ENCODE measurements at regions not wholly inside any gene's neighbourhood (a gene's known extent, or its start where the extent isn't known, plus 50 kb on each side); places are given as distances from the start of the nearest gene placed in this dataset.

- no peaks in the 10 kb centered on the region for H3K27me3 ChIP-seq (ENCODE audit: insufficient read depth, low read length)
- H3K79me1 ChIP-seq (ENCODE audit: low read length): no peaks in the 10 kb centered on the region
- H2BK5ac ChIP-seq (ENCODE audit: low read depth, low read length, poor library complexity): no peak overlapping the region
Measured at GRCh38 chr10:83195021-83195420, 944.3 kb upstream of the GHITM start.

GRCh38 chr10:83199374-83199773, 939.9 kb upstream of the GHITM start:
- no CpG with 5 or more reads among the region's 1 CpG for WGBS (ENCODE audit: extremely low coverage, insufficient coverage, insufficient read length)
- Histone ChIP-seq H2BK120ac (ENCODE audit: insufficient read depth, low read length, poor library complexity) (no peak overlapping the region), H4K8ac (ENCODE audit: low read depth, low read length) (no peak overlapping the region), H3K4me3 (ENCODE audit: low read depth, low read length) (no peak overlapping the region), H3K9me3 (ENCODE audit: insufficient read depth, low read depth, low read length) (no peaks in the 10 kb centered on the region), H3K4me2 (ENCODE audit: low read length) (no peak overlapping the region), H3K14ac (ENCODE audit: low read length) (no peak overlapping the region), H2AFZ (ENCODE audit: insufficient read depth, low read length, poor library complexity) (no peak overlapping the region), H3K36me3 (ENCODE audit: control insufficient read depth in 1 of 2, insufficient read depth in 2 of 2, low read length in 2 of 2) (no peaks in the 10 kb centered on the region), H2AK5ac (ENCODE audit: low read length) (no peak overlapping the region), H3K23ac (ENCODE audit: low read length) (no peak overlapping the region), H3K9ac (ENCODE audit: low read length) (no peak overlapping the region), H3K27ac (ENCODE audit: low read depth, low read length) (no peak overlapping the region), H4K91ac (ENCODE audit: low read depth, low read length) (no peak overlapping the region), H3K4me1 (ENCODE audit: control insufficient read depth in 1 of 2, insufficient read depth in 2 of 2, low read length in 2 of 2) (no peaks in the 10 kb centered on the region), H3K79me2 (ENCODE audit: control insufficient read depth, insufficient read depth, low read length, poor library complexity) (no peaks in the 10 kb centered on the region), H3K79me1 (ENCODE audit: low read length) (no peaks in the 10 kb centered on the region), H2BK5ac (ENCODE audit: low read depth, low read length, poor library complexity) (no peak overlapping the region), H3K18ac (ENCODE audit: low read length) (no peak overlapping the region), H3K4ac (ENCODE audit: low read depth, low read length) (no peak overlapping the region), H2BK12ac (ENCODE audit: low read length) (no peak overlapping the region), H4K12ac (ENCODE audit: low read depth, low read length) (no peak overlapping the region), H3K27me3 (ENCODE audit: insufficient read depth, low read length) (no peaks in the 10 kb centered on the region)
- no peak for DNase-seq

More at GRCh38 chr10:83195021-83195420, 944.3 kb upstream of the GHITM start:
- Histone ChIP-seq H2BK120ac (ENCODE audit: insufficient read depth, low read length, poor library complexity) (no peak overlapping the region), H3K4me2 (ENCODE audit: low read length) (no peak overlapping the region), H3K18ac (ENCODE audit: low read length) (no peak overlapping the region), H3K9me3 (ENCODE audit: insufficient read depth, low read depth, low read length) (no peaks in the 10 kb centered on the region), H3K4ac (ENCODE audit: low read depth, low read length) (no peak overlapping the region), H2AK5ac (ENCODE audit: low read length) (no peak overlapping the region), H3K36me3 (ENCODE audit: control insufficient read depth in 1 of 2, insufficient read depth in 2 of 2, low read length in 2 of 2) (no peaks in the 10 kb centered on the region), H2BK12ac (ENCODE audit: low read length) (no peak overlapping the region), H4K12ac (ENCODE audit: low read depth, low read length) (no peak overlapping the region), H3K14ac (ENCODE audit: low read length) (no peak overlapping the region), H3K4me1 (ENCODE audit: control insufficient read depth in 1 of 2, insufficient read depth in 2 of 2, low read length in 2 of 2) (no peaks in the 10 kb centered on the region), H3K27ac (ENCODE audit: low read depth, low read length) (no peak overlapping the region), H4K91ac (ENCODE audit: low read depth, low read length) (no peak overlapping the region), H3K9ac (ENCODE audit: low read length) (no peak overlapping the region), H3K79me2 (ENCODE audit: control insufficient read depth, insufficient read depth, low read length, poor library complexity) (no peaks in the 10 kb centered on the region), H3K23ac (ENCODE audit: low read length) (no peak overlapping the region), H2AFZ (ENCODE audit: insufficient read depth, low read length, poor library complexity) (no peak overlapping the region), H3K4me3 (ENCODE audit: low read depth, low read length) (no peak overlapping the region), H4K8ac (ENCODE audit: low read depth, low read length) (no peak overlapping the region)
- no peak for DNase-seq
- no CpG with 5 or more reads among the region's 3 CpGs for WGBS (ENCODE audit: extremely low coverage, insufficient coverage, insufficient read length)

GRCh38 chr10:83205861-83206260, 933.4 kb upstream of the GHITM start:
- WGBS (ENCODE audit: extremely low coverage, insufficient coverage, insufficient read length): no CpG with 5 or more reads among the region's 2 CpGs
- Histone ChIP-seq H3K14ac (ENCODE audit: low read length) (no peak overlapping the region), H4K12ac (ENCODE audit: low read depth, low read length) (no peak overlapping the region), H3K36me3 (ENCODE audit: control insufficient read depth in 1 of 2, insufficient read depth in 2 of 2, low read length in 2 of 2) (no peaks in the 10 kb centered on the region), H2BK5ac (ENCODE audit: low read depth, low read length, poor library complexity) (no peak overlapping the region), H3K4me1 (ENCODE audit: control insufficient read depth in 1 of 2, insufficient read depth in 2 of 2, low read length in 2 of 2) (no peaks in the 10 kb centered on the region), H3K23ac (ENCODE audit: low read length) (no peak overlapping the region), H2BK12ac (ENCODE audit: low read length) (no peak overlapping the region), H3K9me3 (ENCODE audit: insufficient read depth, low read depth, low read length) (no peaks in the 10 kb centered on the region), H2AK5ac (ENCODE audit: low read length) (no peak overlapping the region), H4K8ac (ENCODE audit: low read depth, low read length) (no peak overlapping the region), H3K79me1 (ENCODE audit: low read length) (no peaks in the 10 kb centered on the region), H3K4me3 (ENCODE audit: low read depth, low read length) (no peak overlapping the region), H3K27me3 (ENCODE audit: insufficient read depth, low read length) (no peaks in the 10 kb centered on the region), H2BK120ac (ENCODE audit: insufficient read depth, low read length, poor library complexity) (no peak overlapping the region), H3K4me2 (ENCODE audit: low read length) (no peak overlapping the region), H3K9ac (ENCODE audit: low read length) (no peak overlapping the region), H4K91ac (ENCODE audit: low read depth, low read length) (no peak overlapping the region), H2AFZ (ENCODE audit: insufficient read depth, low read length, poor library complexity) (no peak overlapping the region), H3K18ac (ENCODE audit: low read length) (no peak overlapping the region), H3K27ac (ENCODE audit: low read depth, low read length) (no peak overlapping the region), H3K79me2 (ENCODE audit: control insufficient read depth, insufficient read depth, low read length, poor library complexity) (no peaks in the 10 kb centered on the region), H3K4ac (ENCODE audit: low read depth, low read length) (no peak overlapping the region)
- DNase-seq: no peak

- Histone ChIP-seq H3K14ac (ENCODE audit: low read length) (no peak overlapping the region), H3K27ac (ENCODE audit: low read depth, low read length) (no peak overlapping the region), H3K27me3 (ENCODE audit: insufficient read depth, low read length) (no peaks in the 10 kb centered on the region), H3K79me2 (ENCODE audit: control insufficient read depth, insufficient read depth, low read length, poor library complexity) (no peaks in the 10 kb centered on the region), H2AFZ (ENCODE audit: insufficient read depth, low read length, poor library complexity) (no peak overlapping the region), H3K4ac (ENCODE audit: low read depth, low read length) (no peak overlapping the region), H4K91ac (ENCODE audit: low read depth, low read length) (no peak overlapping the region), H4K12ac (ENCODE audit: low read depth, low read length) (no peak overlapping the region), H3K4me2 (ENCODE audit: low read length) (no peak overlapping the region), H3K36me3 (ENCODE audit: control insufficient read depth in 1 of 2, insufficient read depth in 2 of 2, low read length in 2 of 2) (no peaks in the 10 kb centered on the region), H2BK120ac (ENCODE audit: insufficient read depth, low read length, poor library complexity) (no peak overlapping the region), H3K4me1 (ENCODE audit: control insufficient read depth in 1 of 2, insufficient read depth in 2 of 2, low read length in 2 of 2) (no peaks in the 10 kb centered on the region), H2BK12ac (ENCODE audit: low read length) (no peak overlapping the region), H4K8ac (ENCODE audit: low read depth, low read length) (no peak overlapping the region), H3K23ac (ENCODE audit: low read length) (no peak overlapping the region), H2BK5ac (ENCODE audit: low read depth, low read length, poor library complexity) (no peak overlapping the region), H2AK5ac (ENCODE audit: low read length) (no peak overlapping the region), H3K9ac (ENCODE audit: low read length) (no peak overlapping the region), H3K18ac (ENCODE audit: low read length) (no peak overlapping the region), H3K4me3 (ENCODE audit: low read depth, low read length) (no peak overlapping the region), H3K79me1 (ENCODE audit: low read length) (peaks cover 2% of the 10 kb centered on the region), H3K9me3 (ENCODE audit: insufficient read depth, low read depth, low read length) (no peaks in the 10 kb centered on the region)
- DNase-seq: no peak
- no CpG with 5 or more reads among the region's 3 CpGs for WGBS (ENCODE audit: extremely low coverage, insufficient coverage, insufficient read length)
Measured at GRCh38 chr10:83212632-83213334, 926.5 kb upstream of the GHITM start.
